ENCODE measurements at regions not wholly inside any gene's neighbourhood (a gene's known extent, or its start where the extent isn't known, plus 50 kb on each side); places are given as distances from the start of the nearest gene placed in this dataset.

DNA sequence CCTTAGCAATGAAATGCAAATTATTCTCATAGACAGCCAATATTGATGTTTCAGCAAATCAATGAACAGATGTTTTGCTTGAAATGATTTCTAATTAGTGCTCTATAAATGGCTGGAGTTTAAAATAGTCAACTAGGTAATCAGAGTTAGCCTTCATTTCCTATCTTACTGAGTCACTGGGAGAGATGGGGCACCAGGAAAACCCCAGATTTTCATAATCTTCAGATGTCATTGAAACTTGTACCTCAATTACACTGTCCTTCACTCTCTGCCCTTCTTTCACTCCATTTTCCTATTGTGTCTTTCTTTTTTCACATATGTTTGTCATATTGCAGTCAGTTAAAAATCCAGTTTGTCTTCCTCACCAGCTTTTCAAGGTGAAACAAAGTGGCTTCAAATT, 92.7 kb downstream of the C12orf75 start:
- no peak overlapping the region for H3K27ac ChIP-seq
- no peaks in the 10 kb centered on the region for H3K9me3 ChIP-seq (replicated peaks)
- H3K4me3 ChIP-seq = no peak overlapping the region
- no peak for DNase-seq (ENCODE audit: low read depth in 1 of 2, low spot score in 2 of 2)
- H3K4me1 ChIP-seq (replicated peaks) = peaks cover 6% of the 10 kb centered on the region
- H3K27me3 ChIP-seq (replicated peaks) = no peaks in the 10 kb centered on the region
- no peaks in the 10 kb centered on the region for H3K36me3 ChIP-seq

- H3K36me3 ChIP-seq = no peaks in the 10 kb centered on the region
- H3K27ac ChIP-seq = no peak overlapping the region
- H3K9me3 ChIP-seq (replicated peaks) = no peaks in the 10 kb centered on the region
- no peak overlapping the region for H3K4me3 ChIP-seq
- H3K4me1 ChIP-seq (replicated peaks) = no peaks in the 10 kb centered on the region; the same call in 1 of the 2 replicates
- no peak for DNase-seq (ENCODE audit: low read depth in 1 of 2, low spot score in 2 of 2)
- H3K27me3 ChIP-seq (replicated peaks) = no peaks in the 10 kb centered on the region
Observed at GRCh38 chr12:105423921-105424320, 93.4 kb downstream of the C12orf75 start.

DNA sequence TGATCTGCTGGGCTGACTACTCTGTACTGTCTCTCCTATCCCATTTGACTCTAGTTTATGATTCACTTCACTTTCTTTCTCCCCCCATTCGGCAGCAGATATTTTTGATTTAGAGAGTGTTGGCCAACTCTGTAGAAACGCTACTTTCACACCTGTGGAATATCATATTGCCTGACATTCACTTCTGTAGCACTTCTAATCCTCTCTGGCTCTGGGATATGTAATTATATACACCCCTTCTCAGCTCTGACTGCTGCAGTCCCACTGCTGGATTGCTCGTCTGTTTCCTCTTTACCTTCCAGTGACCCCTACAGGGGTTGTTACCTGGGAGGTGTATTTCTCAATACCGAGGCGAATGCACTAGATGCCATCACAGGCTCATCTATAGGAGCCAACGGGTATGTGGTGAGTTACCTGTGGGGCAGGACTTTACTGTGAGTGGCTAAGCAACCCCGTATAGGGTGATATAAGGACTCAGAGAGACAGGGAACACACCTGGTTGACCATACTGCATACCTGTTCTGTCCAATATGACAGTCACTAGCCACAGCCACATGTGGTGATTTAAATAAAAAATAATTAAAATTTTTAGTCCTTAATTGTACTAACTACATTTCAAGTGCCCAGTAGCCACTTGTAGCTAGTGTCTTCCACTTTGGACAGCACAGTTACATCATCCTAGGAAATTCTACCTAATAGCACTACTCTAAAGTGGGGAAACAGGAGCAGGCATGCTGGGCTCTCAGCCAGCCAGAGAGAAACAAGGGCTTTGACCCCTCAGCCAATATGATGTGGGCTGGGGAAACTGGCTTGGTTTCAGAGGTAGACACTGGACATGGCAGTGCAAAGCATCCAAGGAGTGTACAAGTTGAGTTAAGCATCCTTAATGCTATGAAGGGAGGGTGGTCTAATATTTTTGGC, 95.0 kb downstream of the C12orf75 start:
- H3K27me3 ChIP-seq (replicated peaks) = no peaks in the 10 kb centered on the region
- H3K4me1 ChIP-seq (replicated peaks) = no peaks in the 10 kb centered on the region; the same call in 1 of the 2 replicates
- H3K36me3 ChIP-seq = no peaks in the 10 kb centered on the region
- DNase-seq (ENCODE audit: low read depth in 1 of 2, low spot score in 2 of 2) = no peak
- no peaks in the 10 kb centered on the region for H3K9me3 ChIP-seq (replicated peaks)
- H3K27ac ChIP-seq = no peak overlapping the region
- H3K4me3 ChIP-seq = no peak overlapping the region

GRCh38 chr12:105426766-105427165, 96.3 kb downstream of the C12orf75 start:
- Histone ChIP-seq H3K27me3 (replicated peaks) (no peaks in the 10 kb centered on the region), H3K4me1 (replicated peaks) (no peaks in the 10 kb centered on the region; the same call in none of the 2 replicates), H3K4me3 (no peak overlapping the region), H3K9me3 (replicated peaks) (no peaks in the 10 kb centered on the region), H3K36me3 (no peaks in the 10 kb centered on the region), H3K27ac (no peak overlapping the region)
- DNase-seq (ENCODE audit: low read depth in 1 of 2, low spot score in 2 of 2) = no peak

DNA sequence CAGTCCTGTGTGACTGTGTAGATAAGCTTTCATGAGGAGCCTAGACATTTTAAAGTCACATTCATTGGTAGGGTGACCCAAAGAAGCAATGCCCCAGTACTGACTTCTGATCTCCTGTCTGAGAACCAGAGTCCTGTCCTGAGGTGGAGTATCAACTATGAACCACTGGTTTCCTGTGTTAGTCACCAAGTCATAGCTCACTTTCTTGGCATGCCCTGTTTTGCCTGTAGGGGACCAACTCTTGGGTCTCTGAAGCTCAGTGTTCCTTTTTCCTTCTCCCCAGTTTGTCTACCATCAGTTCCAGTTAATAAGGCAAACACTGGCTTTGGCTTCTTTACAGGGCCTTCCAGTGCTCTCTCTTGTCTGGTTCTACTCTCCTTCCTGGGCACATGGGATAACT, 97.4 kb downstream of the C12orf75 start:
- no peaks in the 10 kb centered on the region; the same call in none of the 2 replicates for H3K4me1 ChIP-seq (replicated peaks)
- H3K9me3 ChIP-seq (replicated peaks) = no peaks in the 10 kb centered on the region
- no peaks in the 10 kb centered on the region for H3K36me3 ChIP-seq
- H3K27me3 ChIP-seq (replicated peaks) = no peaks in the 10 kb centered on the region
- H3K4me3 ChIP-seq = no peak overlapping the region
- no peak overlapping the region for H3K27ac ChIP-seq
- DNase-seq (ENCODE audit: low read depth in 1 of 2, low spot score in 2 of 2) = no peak

- Histone ChIP-seq H3K36me3 (no peaks in the 10 kb centered on the region), H3K4me1 (replicated peaks) (peaks cover 8% of the 10 kb centered on the region), H3K27me3 (replicated peaks) (no peaks in the 10 kb centered on the region), H3K4me3 (no peak overlapping the region), H3K27ac (no peak overlapping the region), H3K9me3 (replicated peaks) (no peaks in the 10 kb centered on the region)
- no peak for DNase-seq (ENCODE audit: low read depth in 1 of 2, low spot score in 2 of 2)
Observed at GRCh38 chr12:105428793-105429395, 98.4 kb downstream of the C12orf75 start.

DNA sequence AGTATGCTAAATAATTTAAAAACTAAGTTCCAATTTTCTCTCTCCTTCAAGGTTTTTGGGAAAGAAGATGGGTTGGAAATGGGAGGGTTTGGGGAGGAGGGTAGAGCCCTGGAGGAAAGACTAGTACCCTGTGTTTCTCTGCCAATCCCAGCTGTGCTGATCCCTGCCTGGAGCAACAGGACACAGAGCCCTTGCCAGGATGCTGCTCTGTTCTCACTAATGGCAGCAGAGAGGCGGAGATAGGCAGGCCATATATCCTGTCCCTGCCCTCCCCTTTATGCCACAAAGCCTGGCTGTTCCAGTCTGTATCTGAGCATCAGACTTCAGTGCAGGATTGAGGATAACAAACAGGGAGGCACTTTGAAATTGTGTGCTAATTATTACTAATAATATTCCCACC, 99.0 kb downstream of the C12orf75 start:
- Histone ChIP-seq H3K27ac (no peak overlapping the region), H3K4me3 (no peak overlapping the region), H3K27me3 (replicated peaks) (no peaks in the 10 kb centered on the region), H3K36me3 (no peaks in the 10 kb centered on the region), H3K4me1 (replicated peaks) (peaks cover 14% of the 10 kb centered on the region), H3K9me3 (replicated peaks) (no peaks in the 10 kb centered on the region)
- no peak for DNase-seq (ENCODE audit: low read depth in 1 of 2, low spot score in 2 of 2)

DNA sequence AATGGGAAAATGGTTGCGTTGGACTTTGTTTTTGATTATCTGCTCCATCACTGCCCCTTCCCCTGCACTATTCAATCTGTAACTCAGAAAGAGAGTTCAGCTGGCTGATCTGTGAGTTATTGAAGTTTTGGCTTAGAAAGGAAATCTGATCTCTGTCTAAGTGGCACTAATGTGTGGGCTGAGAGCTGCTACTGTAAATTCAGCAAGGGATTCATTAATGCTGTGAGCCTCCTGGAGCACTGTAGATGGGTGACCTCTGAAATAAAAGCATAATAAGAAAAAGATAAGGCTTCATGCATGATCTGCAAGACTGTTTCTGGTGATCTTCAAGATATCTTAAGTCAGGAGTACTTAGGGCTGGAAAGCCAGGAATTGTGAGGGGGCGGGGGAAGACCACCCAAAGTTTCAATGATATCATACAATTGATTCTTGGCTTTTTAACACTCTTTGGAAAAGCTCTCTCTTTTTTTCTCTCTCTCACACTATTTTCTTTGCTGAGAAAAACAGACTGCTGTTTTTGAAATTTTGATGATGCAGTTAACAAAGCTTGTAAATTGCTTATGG, 101.1 kb downstream of the C12orf75 start:
- H3K27me3 ChIP-seq (replicated peaks) = no peaks in the 10 kb centered on the region
- H3K9me3 ChIP-seq (replicated peaks) = no peaks in the 10 kb centered on the region
- DNase-seq (ENCODE audit: low read depth in 1 of 2, low spot score in 2 of 2) = no peak

DNA sequence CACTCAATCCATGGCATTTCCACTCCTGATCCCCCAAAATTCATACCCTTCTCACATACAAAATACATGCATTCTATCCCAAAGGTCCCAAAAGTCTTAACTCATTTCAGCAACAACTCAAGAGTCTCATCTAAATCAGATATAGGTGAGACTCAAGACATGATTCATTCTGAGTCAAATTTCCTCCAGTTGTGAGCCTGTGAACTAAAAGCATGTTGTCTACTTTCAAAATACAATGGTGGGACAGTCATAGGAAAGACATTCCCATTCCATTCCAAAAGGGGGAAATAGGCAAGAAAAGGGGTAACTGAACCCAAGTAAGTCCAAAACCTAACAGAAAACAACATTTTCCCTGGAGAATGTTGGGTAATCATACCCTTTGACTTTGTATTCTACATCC, 103.3 kb downstream of the C12orf75 start:
- H3K36me3 ChIP-seq = no peaks in the 10 kb centered on the region
- H3K27ac ChIP-seq = peak overlapping the region; percentile 78
- H3K4me1 ChIP-seq (replicated peaks) = peaks cover 17% of the 10 kb centered on the region
- H3K27me3 ChIP-seq (replicated peaks) = no peaks in the 10 kb centered on the region
- peak in 1 of 2 experiments; percentile 48 for DNase-seq (ENCODE audit: low read depth in 1 of 2, low spot score in 2 of 2)
- H3K9me3 ChIP-seq (replicated peaks) = no peaks in the 10 kb centered on the region
- no peak overlapping the region for H3K4me3 ChIP-seq

More for the DNA sequence above, 101.1 kb downstream of the C12orf75 start:
- Histone ChIP-seq H3K4me1 (replicated peaks) (peaks cover 17% of the 10 kb centered on the region), H3K4me3 (no peak overlapping the region), H3K27ac (no peak overlapping the region), H3K36me3 (no peaks in the 10 kb centered on the region)

GRCh38 chr12:105436636-105437035, 106.1 kb downstream of the C12orf75 start:
- H3K36me3 ChIP-seq = no peaks in the 10 kb centered on the region
- H3K27ac ChIP-seq = no peak overlapping the region
- no peak overlapping the region for H3K4me3 ChIP-seq
- DNase-seq (ENCODE audit: low read depth in 1 of 2, low spot score in 2 of 2) = no peak
- peaks cover 17% of the 10 kb centered on the region for H3K4me1 ChIP-seq (replicated peaks)
- H3K9me3 ChIP-seq (replicated peaks) = no peaks in the 10 kb centered on the region
- no peaks in the 10 kb centered on the region for H3K27me3 ChIP-seq (replicated peaks)

DNA sequence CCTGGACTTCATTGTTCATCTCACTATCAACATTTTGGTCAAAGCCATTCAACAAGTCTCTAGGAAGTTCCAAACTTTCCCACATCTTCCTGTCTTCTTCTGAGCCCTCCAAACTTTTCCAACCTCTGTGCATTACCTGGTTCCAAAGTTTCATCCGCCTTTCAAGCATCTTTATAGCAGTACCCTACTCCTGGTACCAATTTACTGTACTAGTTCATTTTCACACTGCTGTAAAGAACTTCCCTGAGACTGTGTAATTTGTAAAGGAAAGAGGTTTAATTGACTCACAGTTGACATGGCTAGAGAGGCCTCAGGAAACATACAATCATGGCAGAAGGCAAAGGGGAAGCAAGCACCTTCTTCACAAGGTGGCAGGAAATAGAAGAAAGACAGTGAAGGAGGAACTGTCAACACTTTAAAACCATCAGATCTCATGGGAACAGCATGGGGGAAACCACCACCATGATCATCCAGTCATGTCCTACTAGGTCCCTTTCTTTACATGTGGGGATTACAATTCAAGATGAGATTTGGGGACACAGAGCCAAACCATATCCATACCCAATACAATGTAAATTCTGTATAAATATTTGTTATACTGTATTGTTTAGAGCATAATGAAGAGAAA, 109.7 kb downstream of the C12orf75 start:
- Histone ChIP-seq H3K9me3 (replicated peaks) (no peaks in the 10 kb centered on the region), H3K4me3 (no peak overlapping the region), H3K36me3 (no peaks in the 10 kb centered on the region), H3K27ac (no peak overlapping the region), H3K4me1 (replicated peaks) (peaks cover 12% of the 10 kb centered on the region), H3K27me3 (replicated peaks) (no peaks in the 10 kb centered on the region)
- DNase-seq (ENCODE audit: low read depth in 1 of 2, low spot score in 2 of 2) = no peak

DNA sequence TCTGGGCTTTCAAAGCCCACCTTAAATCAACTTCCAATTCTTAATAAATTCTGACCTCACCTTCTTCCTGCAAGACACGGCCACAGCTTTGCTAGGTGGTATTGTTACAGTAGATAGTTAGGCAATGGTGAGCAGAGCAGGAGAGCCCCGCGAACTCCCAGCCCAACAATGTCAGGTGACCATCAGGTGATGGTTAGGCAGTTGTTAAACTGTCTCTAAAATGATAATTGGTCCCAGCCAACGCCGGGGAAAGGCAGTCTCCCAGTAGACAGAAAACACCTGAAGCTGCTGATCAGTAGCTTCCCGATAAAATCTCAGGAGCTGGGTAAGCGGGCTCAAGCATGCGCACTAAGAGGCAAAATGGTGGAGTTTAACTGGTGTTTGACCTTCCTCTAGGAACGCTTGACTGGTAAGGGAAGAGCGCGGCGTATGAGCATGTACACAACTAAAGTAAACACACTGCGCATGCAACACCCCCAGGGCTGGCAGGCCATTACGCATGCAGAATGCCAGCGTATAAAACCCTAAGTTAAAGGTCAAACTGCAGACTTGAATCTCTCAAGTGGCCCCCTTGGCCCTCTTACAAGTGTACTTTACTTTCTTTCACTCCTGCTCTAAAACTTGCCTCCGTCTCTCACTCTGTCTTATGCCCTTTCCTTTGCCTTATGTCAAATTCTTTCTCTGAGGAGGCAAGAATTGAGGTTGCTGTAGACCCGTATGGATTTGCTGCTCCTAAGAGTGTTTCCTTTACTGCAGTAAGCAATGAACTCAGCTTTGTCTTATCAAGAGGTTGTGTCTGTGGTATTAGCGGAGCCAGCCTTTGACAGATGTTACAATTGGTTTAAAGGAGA, 113.5 kb downstream of the C12orf75 start:
- H3K27me3 ChIP-seq (replicated peaks) = no peaks in the 10 kb centered on the region
- no peak overlapping the region for H3K4me3 ChIP-seq
- H3K27ac ChIP-seq = peak overlapping the region; percentile 86
- no peaks in the 10 kb centered on the region for H3K36me3 ChIP-seq
- H3K9me3 ChIP-seq (replicated peaks) = no peaks in the 10 kb centered on the region
- H3K4me1 ChIP-seq (replicated peaks) = peaks cover 26% of the 10 kb centered on the region
- DNase-seq (ENCODE audit: low read depth in 1 of 2, low spot score in 2 of 2) = no peak

DNA sequence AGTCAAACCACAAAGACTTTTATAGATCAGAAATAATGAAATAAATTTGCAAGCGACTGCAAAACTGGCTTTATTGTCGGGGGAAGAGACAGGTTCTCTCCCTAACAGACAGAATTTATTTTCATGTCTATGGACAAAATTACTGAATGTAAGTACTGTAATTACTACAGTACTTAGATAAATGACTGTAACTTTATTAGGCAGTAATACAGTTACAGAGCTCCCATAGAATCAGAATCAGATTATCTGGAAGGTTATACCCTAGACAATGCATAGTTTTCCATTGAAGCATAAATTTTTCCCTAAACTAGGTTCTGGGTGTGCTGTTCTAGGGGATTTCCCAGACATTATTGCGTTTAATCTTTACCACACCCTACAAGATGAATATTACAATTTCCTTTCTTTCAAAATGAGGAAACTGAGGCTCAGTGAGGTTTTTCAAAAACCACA, 114.2 kb downstream of the C12orf75 start:
- Histone ChIP-seq H3K4me3 (no peak overlapping the region), H3K27ac (peak overlapping the region; percentile 86), H3K4me1 (replicated peaks) (peaks cover 26% of the 10 kb centered on the region), H3K9me3 (replicated peaks) (no peaks in the 10 kb centered on the region), H3K27me3 (replicated peaks) (no peaks in the 10 kb centered on the region), H3K36me3 (no peaks in the 10 kb centered on the region)
- DNase-seq (ENCODE audit: low read depth in 1 of 2, low spot score in 2 of 2) = peak in 1 of 2 experiments; percentile 64

Data from SJSA1 (cell line).